ENCODE measurements at regions not wholly inside any gene's neighbourhood (a gene's known extent, or its start where the extent isn't known, plus 50 kb on each side); places are given as distances from the start of the nearest gene placed in this dataset.

- TF ChIP-seq CTCF (conservative IDR thresholded peaks at IDR 0.05; ENCODE audit: low read length) = no peak
- no peak for TF ChIP-seq EZH2phosphoT487 (IDR thresholded peaks at IDR 0.05; ENCODE audit: borderline replicate concordance)
Observed at GRCh38 chr10:6726924-6727323, 146.8 kb upstream of the PRKCQ start.

All from Loucy (cell line).